GM23248 (cell line): ENCODE measurements at regions not wholly inside any gene's neighbourhood (a gene's known extent, or its start where the extent isn't known, plus 50 kb on each side); places are given as distances from the start of the nearest gene placed in this dataset.

Experiments
- DNase-seq: peaks from one replicate; pipeline ENCODE4 v3.0.0-alpha.2; 2015
- H2AFZ ChIP-seq: fragments of 200-600 bp; sonication (generic); 2 replicates; pipeline ENCODE4 v1.6.1; 2016; ENCODE audit warnings: antibody characterized with exemption
- H3F3A ChIP-seq: fragments of 200-600 bp; sonication (generic); 2 replicates; pipeline ENCODE4 v1.6.1; 2016; ENCODE audit warnings: mild to moderate bottlenecking, antibody characterized with exemption, mixed run types; ENCODE audit not compliant: insufficient read depth
- H3K27ac ChIP-seq: fragments of 200-600 bp; sonication (generic); 2 replicates; pipeline ENCODE4 v1.5.1; 2016; ENCODE audit warnings: mild to moderate bottlenecking
- H3K27me3 ChIP-seq: fragments of 200-600 bp; sonication (generic); replicated peaks from 2 replicates; pipeline ENCODE4 v1.6.1; 2016; ENCODE audit warnings: mild to moderate bottlenecking; ENCODE audit not compliant: insufficient read depth
- H3K36me3 ChIP-seq: fragments of 200-600 bp; sonication (generic); 2 replicates; pipeline ENCODE4 v1.6.1; 2016; ENCODE audit warnings: low read depth, mild to moderate bottlenecking
- H3K4me1 ChIP-seq: fragments of 200-600 bp; sonication (generic); 2 replicates; pipeline ENCODE4 v1.6.1; 2016; ENCODE audit warnings: mild to moderate bottlenecking; ENCODE audit not compliant: insufficient read depth
- H3K4me2 ChIP-seq: fragments of 200-600 bp; sonication (generic); one replicate; pipeline ENCODE4 v1.6.1; 2016; ENCODE audit warnings: mild to moderate bottlenecking; ENCODE audit not compliant: unreplicated experiment
- H3K4me3 ChIP-seq: fragments of 200-600 bp; sonication (generic); 2 replicates; pipeline ENCODE4 v1.5.1; 2016; ENCODE audit warnings: mild to moderate bottlenecking
- H3K79me2 ChIP-seq: fragments of 200-600 bp; sonication (generic); 2 replicates; pipeline ENCODE4 v1.6.1; 2016; ENCODE audit warnings: mild to moderate bottlenecking; ENCODE audit not compliant: insufficient read depth
- H3K9ac ChIP-seq: fragments of 200-600 bp; sonication (generic); 2 replicates; pipeline ENCODE4 v1.6.1; 2016; ENCODE audit warnings: mild to moderate bottlenecking
- H3K9me2 ChIP-seq: fragments of 200-600 bp; sonication (generic); 2 replicates; pipeline ENCODE4 v1.6.1; 2016; ENCODE audit warnings: mixed run types, mild to moderate bottlenecking, moderate library complexity; ENCODE audit not compliant: insufficient read depth
- H3K9me3 ChIP-seq: fragments of 200-600 bp; sonication (generic); one replicate; pipeline ENCODE4 v1.6.1; 2017; ENCODE audit warnings: low read depth
- H4K20me1 ChIP-seq: fragments of 200-600 bp; sonication (generic); 2 replicates; pipeline ENCODE4 v1.6.0; 2016; ENCODE audit not compliant: insufficient read depth
- EZH2 ChIP-seq: fragments of 200-600 bp; sonication (generic); IDR thresholded peaks from 2 replicates; pipeline ENCODE4 v1.6.1; 2018; ENCODE audit warnings: antibody characterized with exemption, mild to moderate bottlenecking; ENCODE audit not compliant: insufficient read depth, poor library complexity, severe bottlenecking
- EZH2phosphoT487 ChIP-seq: fragments of 200-600 bp; sonication (generic); IDR thresholded peaks from 2 replicates; pipeline ENCODE4 v1.6.1; 2018; ENCODE audit warnings: antibody characterized with exemption, moderate library complexity, mild to moderate bottlenecking, low read depth; ENCODE audit not compliant: insufficient read depth
- WGBS, 2 experiments: methylation state at CpG; one replicate each; pipeline ENCODE4 v1.1.6; 2015 to 2017; ENCODE audit warnings: low lambda C conversion rate in 2 of 2, low coverage in 1 of 2; ENCODE audit errors: missing lambda C conversion rate in 2 of 2; 5-methylcytosine and 5-hydroxymethylcytosine counted together
- in situ Hi-C: fragments of 300-500 bp; cut with MboI; formaldehyde crosslinking; loops from 2 replicates; pipeline ENCODE4 v1.15.0; 2020

- TF ChIP-seq EZH2 (no peak), EZH2phosphoT487 (no peak)
- H4K20me1 ChIP-seq: no peaks in the 10 kb centered on the region
- H3K27ac ChIP-seq: no peak overlapping the region
Measured at GRCh38 chr11:19661827-19662226, 50.8 kb upstream of the NAV2 start.

DNA sequence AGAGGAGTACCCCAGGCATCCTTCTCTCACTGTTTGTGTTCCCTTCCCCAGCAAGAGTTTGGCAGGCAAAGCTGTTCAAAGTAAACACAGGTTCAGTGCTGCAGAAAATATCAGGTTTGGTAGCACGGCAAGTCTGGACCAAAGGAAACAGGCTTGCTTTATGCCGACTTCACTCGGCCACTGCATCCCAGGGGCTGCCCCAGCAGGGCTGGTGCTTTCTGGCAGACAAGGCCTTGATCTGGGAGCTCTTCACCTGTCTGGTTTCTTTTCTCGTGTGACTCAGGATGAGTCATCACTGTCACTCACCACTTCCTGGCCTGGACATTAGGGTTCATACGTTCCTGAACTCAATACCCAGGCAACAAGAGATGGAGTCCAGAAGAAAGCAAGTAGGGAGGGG is 52.6 kb upstream of the NAV2 start:
- in situ Hi-C loops: no loop called here
- Histone ChIP-seq H3K36me3 (no peaks in the 10 kb centered on the region), H3K9me2 (no peaks in the 10 kb centered on the region), H3K9ac (no peak overlapping the region), H3K4me2 (no peak overlapping the region), H3K27me3 (no peaks in the 10 kb centered on the region), H2AFZ (no peak overlapping the region), H3K4me3 (no peak overlapping the region), H3K79me2 (no peaks in the 10 kb centered on the region), H3F3A (peaks cover 7% of the 10 kb centered on the region), H3K4me1 (peaks cover 13% of the 10 kb centered on the region), H3K9me3 (no peaks in the 10 kb centered on the region), H3K27ac (no peak overlapping the region), H4K20me1 (no peaks in the 10 kb centered on the region)
- DNase-seq: peak; percentile 47
- TF ChIP-seq EZH2 (no peak), EZH2phosphoT487 (no peak)
- 59 to 66% methylated on average over 5 of the region's 5 CpGs for WGBS, 2 experiments

More at GRCh38 chr11:19661827-19662226, 50.8 kb upstream of the NAV2 start:
- H3K9ac ChIP-seq: no peak overlapping the region
- H3F3A ChIP-seq: peaks cover 19% of the 10 kb centered on the region
- no peaks in the 10 kb centered on the region for H3K9me3 ChIP-seq
- no peaks in the 10 kb centered on the region for H3K36me3 ChIP-seq
- H3K79me2 ChIP-seq: no peaks in the 10 kb centered on the region
- H3K9me2 ChIP-seq: no peaks in the 10 kb centered on the region
- in situ Hi-C loops: no loop called here
- no peak overlapping the region for H3K4me2 ChIP-seq
- H3K27me3 ChIP-seq: no peaks in the 10 kb centered on the region
- H3K4me1 ChIP-seq: peaks cover 29% of the 10 kb centered on the region
- H2AFZ ChIP-seq: no peak overlapping the region
- no peak overlapping the region for H3K4me3 ChIP-seq
- no peak for DNase-seq

DNA sequence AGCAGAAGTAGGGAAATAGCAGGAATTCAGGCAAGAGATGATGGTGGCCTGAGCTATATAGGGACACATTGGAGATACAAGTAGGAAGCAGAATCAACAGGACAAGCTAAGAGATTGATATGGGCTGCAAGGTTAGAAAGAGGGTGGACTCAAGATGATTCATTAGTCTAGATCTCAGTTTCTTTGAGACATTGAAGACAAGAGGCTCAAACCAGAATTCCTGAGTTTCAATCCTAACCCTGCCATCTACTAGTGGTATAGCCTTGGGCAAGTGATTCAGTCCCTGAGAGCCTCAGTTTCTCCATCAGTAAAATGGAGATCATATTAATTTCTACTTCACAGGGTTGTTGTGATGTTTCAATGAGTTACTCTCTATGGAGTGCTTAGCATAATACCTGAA is 53.1 kb upstream of the NAV2 start:
- Histone ChIP-seq H3K9me2 (no peaks in the 10 kb centered on the region), H3F3A (0 out of 2 replicates have a peak, but pooled peaks cover 4% of the 10 kb centered on the region), H3K4me3 (no peak overlapping the region), H4K20me1 (no peaks in the 10 kb centered on the region), H2AFZ (no peak overlapping the region), H3K79me2 (no peaks in the 10 kb centered on the region), H3K9me3 (no peaks in the 10 kb centered on the region), H3K36me3 (no peaks in the 10 kb centered on the region), H3K9ac (no peak overlapping the region), H3K4me1 (peaks cover 8% of the 10 kb centered on the region), H3K27me3 (no peaks in the 10 kb centered on the region), H3K27ac (no peak overlapping the region), H3K4me2 (no peak overlapping the region)
- in situ Hi-C loops: no loop called here
- DNase-seq: no peak
- no peak for TF ChIP-seq EZH2phosphoT487
- no peak for TF ChIP-seq EZH2

GRCh38 chr11:19658344-19658743 is 54.3 kb upstream of the NAV2 start:
- H3K79me2 ChIP-seq: no peaks in the 10 kb centered on the region
- no peak for DNase-seq
- no peaks in the 10 kb centered on the region for H3K9me2 ChIP-seq
- H3K4me2 ChIP-seq: no peak overlapping the region
- peaks cover 6% of the 10 kb centered on the region; the same call in 1 of the 2 replicates for H3K4me1 ChIP-seq
- H3K27me3 ChIP-seq: no peaks in the 10 kb centered on the region
- H3K27ac ChIP-seq: no peak overlapping the region
- TF ChIP-seq EZH2 (no peak), EZH2phosphoT487 (no peak)
- WGBS, 2 experiments: 21 to 32% methylated on average over 2 of the region's 2 CpGs
- no peak overlapping the region for H3K9ac ChIP-seq
- no peaks in the 10 kb centered on the region for H3F3A ChIP-seq
- H3K36me3 ChIP-seq: no peaks in the 10 kb centered on the region
- no peak overlapping the region for H3K4me3 ChIP-seq
- H3K9me3 ChIP-seq: no peaks in the 10 kb centered on the region
- H4K20me1 ChIP-seq: no peaks in the 10 kb centered on the region
- no peak overlapping the region for H2AFZ ChIP-seq
- in situ Hi-C loops: no loop called here

DNA sequence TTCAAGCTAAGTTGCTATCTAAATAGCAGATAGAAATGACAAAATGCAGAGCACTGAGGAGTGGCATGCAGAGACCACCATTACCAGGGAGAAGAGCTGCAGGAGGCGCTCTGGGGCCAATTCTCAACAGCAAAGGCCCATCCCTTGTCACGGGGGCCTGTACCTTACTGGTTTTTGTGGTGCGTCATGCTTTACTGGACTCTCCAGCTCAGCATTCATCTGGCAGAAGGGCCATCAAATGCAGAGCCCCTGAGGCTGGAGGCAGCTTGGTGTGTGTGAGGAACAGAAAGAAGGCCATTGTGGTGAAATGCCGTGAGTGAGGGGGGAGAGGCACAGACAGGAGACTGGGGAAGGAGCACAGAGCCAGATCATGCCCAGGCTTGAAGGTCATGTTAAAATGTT is 56.5 kb upstream of the NAV2 start:
- H3K36me3 ChIP-seq: no peaks in the 10 kb centered on the region
- WGBS, 2 experiments: 91 to 98% methylated on average over 4 of the region's 4 CpGs
- H3K4me2 ChIP-seq: no peak overlapping the region
- no peaks in the 10 kb centered on the region for H3K27me3 ChIP-seq
- H3K9ac ChIP-seq: no peak overlapping the region
- no peak for DNase-seq
- no peak overlapping the region for H2AFZ ChIP-seq
- no peaks in the 10 kb centered on the region for H3K79me2 ChIP-seq
- H3F3A ChIP-seq: no peaks in the 10 kb centered on the region
- no peaks in the 10 kb centered on the region for H3K9me3 ChIP-seq
- TF ChIP-seq EZH2phosphoT487: no peak
- TF ChIP-seq EZH2: no peak
- peaks cover 6% of the 10 kb centered on the region; the same call in 1 of the 2 replicates for H3K4me1 ChIP-seq
- in situ Hi-C loops: no loop called here
- no peak overlapping the region for H3K4me3 ChIP-seq
- H4K20me1 ChIP-seq: no peaks in the 10 kb centered on the region
- no peaks in the 10 kb centered on the region for H3K9me2 ChIP-seq
- H3K27ac ChIP-seq: no peak overlapping the region
